MM.1S (cell line): ENCODE measurements at regions not wholly inside any gene's neighbourhood (a gene's known extent, or its start where the extent isn't known, plus 50 kb on each side); places are given as distances from the start of the nearest gene placed in this dataset.

Source experiments
- EZH2 ChIP-seq: fragments of 300-600 bp; sonication (generic); optimal IDR thresholded peaks from 2 replicates; pipeline ENCODE3; 2017; ENCODE audit warnings: low read depth, mild to moderate bottlenecking, antibody characterized with exemption, low read length, mixed read lengths
- EZH2phosphoT487 ChIP-seq: fragments of 300-600 bp; sonication (generic); IDR thresholded peaks from 2 replicates; pipeline ENCODE4 v1.6.1; 2018; ENCODE audit warnings: antibody characterized with exemption, low read length
- TF ChIP-seq, protein P1 (sequence below): fragments of 300-600 bp; sonication (generic); IDR thresholded peaks from 2 replicates; pipeline ENCODE4 v1.5.1; 2016; ENCODE audit warnings: antibody characterized with exemption, low read length, mixed read lengths

DNA sequence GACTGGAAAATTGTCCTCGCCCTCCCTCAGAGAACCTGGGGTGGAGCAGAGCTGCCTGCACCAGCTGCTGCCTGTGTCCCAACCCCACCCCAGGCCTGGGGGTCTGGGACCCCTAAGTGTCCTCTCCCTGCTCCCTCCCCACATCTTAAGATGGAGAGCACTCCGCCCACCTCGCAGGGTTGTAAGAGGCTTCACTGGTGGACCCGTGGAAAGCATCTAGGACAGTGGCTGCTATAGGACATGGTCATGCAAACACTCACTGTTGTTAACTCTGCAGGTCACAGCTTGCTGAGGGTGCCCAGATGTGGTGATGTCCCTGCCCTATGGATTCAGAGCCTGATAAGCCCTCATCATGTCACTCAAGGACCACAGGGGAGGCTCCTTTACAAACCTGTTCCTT is 62.0 kb upstream of the ARNT2 start:
- TF ChIP-seq, protein P1, sequence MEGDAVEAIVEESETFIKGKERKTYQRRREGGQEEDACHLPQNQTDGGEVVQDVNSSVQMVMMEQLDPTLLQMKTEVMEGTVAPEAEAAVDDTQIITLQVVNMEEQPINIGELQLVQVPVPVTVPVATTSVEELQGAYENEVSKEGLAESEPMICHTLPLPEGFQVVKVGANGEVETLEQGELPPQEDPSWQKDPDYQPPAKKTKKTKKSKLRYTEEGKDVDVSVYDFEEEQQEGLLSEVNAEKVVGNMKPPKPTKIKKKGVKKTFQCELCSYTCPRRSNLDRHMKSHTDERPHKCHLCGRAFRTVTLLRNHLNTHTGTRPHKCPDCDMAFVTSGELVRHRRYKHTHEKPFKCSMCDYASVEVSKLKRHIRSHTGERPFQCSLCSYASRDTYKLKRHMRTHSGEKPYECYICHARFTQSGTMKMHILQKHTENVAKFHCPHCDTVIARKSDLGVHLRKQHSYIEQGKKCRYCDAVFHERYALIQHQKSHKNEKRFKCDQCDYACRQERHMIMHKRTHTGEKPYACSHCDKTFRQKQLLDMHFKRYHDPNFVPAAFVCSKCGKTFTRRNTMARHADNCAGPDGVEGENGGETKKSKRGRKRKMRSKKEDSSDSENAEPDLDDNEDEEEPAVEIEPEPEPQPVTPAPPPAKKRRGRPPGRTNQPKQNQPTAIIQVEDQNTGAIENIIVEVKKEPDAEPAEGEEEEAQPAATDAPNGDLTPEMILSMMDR, result no peak
- no peak for TF ChIP-seq EZH2
- no peak for TF ChIP-seq EZH2phosphoT487
